ENCODE measurements at regions not wholly inside any gene's neighbourhood (a gene's known extent, or its start where the extent isn't known, plus 50 kb on each side); places are given as distances from the start of the nearest gene placed in this dataset.
"Not testable (repeated sequence)": the region's sequence is repeated elsewhere in the genome, so short reads cannot be mapped to it uniquely, and the experiment has no call there.

DNA sequence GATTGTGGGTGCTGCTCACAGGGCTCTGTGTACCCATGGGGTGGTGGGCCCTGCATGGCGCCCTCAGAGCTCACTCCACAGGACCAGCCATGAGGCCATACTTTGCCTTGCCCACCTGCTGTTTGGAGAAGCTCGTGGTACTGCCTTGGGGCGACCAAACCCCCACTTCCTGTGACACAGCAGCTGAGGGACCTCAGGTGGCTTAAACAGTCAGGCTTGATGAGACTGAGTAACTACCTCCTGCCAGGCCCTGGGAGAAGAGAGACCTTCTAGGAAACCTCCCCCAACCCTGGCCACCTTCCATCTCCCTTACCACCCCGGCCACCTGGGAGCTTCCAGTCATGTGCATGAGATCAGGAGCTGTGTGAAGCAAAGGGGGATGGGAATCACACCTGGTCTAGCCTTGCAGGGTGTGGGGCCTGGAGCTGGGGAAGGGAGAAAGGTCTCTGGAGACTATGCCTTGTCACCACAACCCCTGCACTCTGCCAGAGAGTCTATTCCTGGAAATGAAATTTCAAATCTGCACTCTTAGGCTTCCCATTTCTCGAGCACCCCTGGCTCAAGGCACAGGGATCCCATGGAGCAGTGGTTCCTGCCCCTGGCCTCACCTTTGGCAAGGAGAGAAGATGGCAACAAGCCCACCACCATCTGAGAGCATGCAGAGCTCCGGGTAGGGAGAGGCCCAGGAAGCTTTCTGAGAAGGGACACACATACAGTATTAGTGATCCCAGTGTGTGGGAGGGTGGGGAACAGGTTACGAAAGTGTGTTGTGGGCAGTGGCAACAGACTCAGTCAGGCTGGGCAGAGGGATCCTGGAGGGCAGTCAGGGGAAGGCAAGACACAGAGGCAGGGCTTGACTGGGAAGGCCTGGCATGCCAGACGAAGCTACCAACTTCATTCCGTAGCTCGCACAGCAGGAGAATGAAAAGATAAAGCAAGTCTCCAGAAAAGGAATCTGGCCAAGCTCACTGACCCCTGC is 125.0 kb downstream of the URI1 start:
- Mint-ChIP-seq H3K27ac (no peak overlapping the region), H3K4me1 (ENCODE audit: low read depth) (no peaks in the 10 kb centered on the region), H3K36me3 (ENCODE audit: low read depth) (no peaks in the 10 kb centered on the region), H3K9me3 (no peaks in the 10 kb centered on the region), H3K27me3 (ENCODE audit: low read depth) (no peaks in the 10 kb centered on the region), H3K4me3 (ENCODE audit: low read depth) (no peak overlapping the region)
- intact Hi-C loops (cut with micrococcal nuclease) = no loop called here
- no peak for DNase-seq (ENCODE audit: low spot score)

DNA sequence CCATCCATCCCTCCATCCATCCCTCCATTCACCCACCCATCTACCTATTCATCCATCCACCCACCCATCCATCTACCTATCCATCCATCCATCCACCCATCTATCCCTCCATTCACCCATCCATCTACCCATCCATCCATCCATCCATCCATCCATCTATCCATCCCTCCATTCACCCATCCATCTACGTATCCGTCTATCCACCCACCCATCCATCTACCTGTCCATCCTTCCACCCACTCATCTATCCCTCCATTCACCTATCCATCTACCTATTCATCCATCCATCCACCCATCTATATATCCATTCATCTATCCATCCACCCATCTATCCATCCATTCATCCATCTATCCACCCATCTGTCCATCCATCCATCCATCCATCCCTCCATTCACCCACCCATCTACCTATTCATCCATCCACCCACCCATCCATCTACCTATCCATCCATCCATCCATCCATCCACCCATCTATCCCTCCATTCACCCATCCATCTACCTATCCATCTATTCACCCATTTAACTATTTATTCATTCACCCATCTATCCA is 126.0 kb downstream of the URI1 start:
- H3K27me3 Mint-ChIP-seq (ENCODE audit: low read depth); H3K4me1 Mint-ChIP-seq (ENCODE audit: low read depth); H3K36me3 Mint-ChIP-seq (ENCODE audit: low read depth); H3K27ac Mint-ChIP-seq; DNase-seq (ENCODE audit: low spot score); H3K9me3 Mint-ChIP-seq; H3K4me3 Mint-ChIP-seq (ENCODE audit: low read depth); intact Hi-C loops (cut with micrococcal nuclease): not testable (repeated sequence)

DNA sequence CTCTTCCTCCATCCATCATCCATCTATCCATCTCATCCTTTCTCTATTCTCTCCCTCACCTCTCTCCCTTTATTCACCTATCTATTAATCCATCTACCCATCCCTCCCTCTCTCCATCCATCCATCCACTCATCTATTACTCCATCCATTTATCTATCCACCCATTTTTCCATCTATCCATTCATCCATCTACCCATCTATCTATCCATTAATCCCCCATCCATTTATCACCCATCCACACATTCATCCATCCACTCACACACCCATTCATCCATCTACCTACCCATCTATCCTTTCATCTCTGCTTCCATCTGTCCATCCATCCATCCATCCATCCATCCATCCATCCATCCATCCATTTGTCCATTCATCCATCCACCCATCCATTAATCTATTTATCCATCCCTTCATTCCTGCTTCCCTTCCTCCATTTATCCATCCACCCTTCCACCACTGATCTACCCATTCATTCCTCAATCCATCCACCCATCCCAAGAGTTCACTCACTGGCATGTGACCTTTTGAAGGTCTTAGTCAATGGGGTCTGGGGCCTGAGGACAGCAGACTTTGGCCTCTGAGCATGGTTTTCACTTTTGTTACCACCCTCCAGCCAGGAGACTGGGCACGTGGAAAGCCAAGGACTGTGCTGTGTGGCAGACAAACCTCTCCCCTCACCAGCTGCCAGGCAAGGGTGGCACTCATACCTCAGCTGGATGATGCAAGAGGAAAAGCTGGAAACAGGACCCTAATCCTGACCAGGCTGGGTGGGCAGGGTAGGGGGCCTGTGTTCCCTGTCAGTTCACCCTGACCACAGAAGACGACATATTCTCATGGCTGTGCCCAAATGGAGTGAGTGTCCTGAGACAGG is 126.7 kb downstream of the URI1 start:
- no peak overlapping the region for H3K4me3 Mint-ChIP-seq (ENCODE audit: low read depth)
- no peaks in the 10 kb centered on the region for H3K4me1 Mint-ChIP-seq (ENCODE audit: low read depth)
- intact Hi-C loops (cut with micrococcal nuclease) = no loop called here
- no peaks in the 10 kb centered on the region for H3K27me3 Mint-ChIP-seq (ENCODE audit: low read depth)
- H3K36me3 Mint-ChIP-seq (ENCODE audit: low read depth) = no peaks in the 10 kb centered on the region
- DNase-seq (ENCODE audit: low spot score) = no peak
- H3K27ac Mint-ChIP-seq = no peak overlapping the region
- H3K9me3 Mint-ChIP-seq = no peaks in the 10 kb centered on the region

DNA sequence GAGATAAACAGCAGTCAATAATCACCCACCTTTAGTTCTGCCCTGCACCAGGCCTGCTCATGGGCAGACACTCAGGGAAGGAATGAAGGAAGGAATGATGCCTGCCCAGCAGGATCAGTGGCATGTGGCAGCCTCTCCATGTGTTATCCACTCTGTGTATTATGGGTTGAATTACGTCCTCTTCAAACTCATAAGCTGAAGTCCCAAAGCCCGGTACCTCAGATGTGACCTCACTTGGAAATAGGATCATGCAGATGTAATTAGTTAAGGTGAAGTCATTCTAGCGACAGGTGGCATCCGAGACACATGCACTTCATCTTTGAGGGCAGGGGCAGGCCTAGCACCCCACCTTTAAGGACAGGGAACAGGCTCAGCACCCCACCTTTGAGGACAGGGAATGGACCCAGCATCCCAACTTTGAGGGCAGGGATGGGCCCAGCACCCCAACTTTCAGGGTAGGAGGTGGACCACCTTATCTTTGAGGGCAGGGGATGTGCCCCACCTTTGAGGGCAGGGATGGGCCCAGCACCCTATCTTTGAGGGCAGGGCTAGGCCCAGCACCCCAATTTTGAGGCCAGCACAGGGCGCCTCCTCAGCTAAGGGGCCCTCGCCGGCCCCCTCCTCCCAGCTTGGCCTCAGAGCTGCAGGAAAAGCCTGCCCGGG is 127.6 kb downstream of the URI1 start:
- Mint-ChIP-seq H3K4me1 (ENCODE audit: low read depth) (no peaks in the 10 kb centered on the region), H3K36me3 (ENCODE audit: low read depth) (no peaks in the 10 kb centered on the region), H3K27me3 (ENCODE audit: low read depth) (no peaks in the 10 kb centered on the region), H3K4me3 (ENCODE audit: low read depth) (no peak overlapping the region), H3K9me3 (no peaks in the 10 kb centered on the region), H3K27ac (no peak overlapping the region)
- intact Hi-C loops (cut with micrococcal nuclease) = no loop called here
- DNase-seq (ENCODE audit: low spot score) = no peak

DNA sequence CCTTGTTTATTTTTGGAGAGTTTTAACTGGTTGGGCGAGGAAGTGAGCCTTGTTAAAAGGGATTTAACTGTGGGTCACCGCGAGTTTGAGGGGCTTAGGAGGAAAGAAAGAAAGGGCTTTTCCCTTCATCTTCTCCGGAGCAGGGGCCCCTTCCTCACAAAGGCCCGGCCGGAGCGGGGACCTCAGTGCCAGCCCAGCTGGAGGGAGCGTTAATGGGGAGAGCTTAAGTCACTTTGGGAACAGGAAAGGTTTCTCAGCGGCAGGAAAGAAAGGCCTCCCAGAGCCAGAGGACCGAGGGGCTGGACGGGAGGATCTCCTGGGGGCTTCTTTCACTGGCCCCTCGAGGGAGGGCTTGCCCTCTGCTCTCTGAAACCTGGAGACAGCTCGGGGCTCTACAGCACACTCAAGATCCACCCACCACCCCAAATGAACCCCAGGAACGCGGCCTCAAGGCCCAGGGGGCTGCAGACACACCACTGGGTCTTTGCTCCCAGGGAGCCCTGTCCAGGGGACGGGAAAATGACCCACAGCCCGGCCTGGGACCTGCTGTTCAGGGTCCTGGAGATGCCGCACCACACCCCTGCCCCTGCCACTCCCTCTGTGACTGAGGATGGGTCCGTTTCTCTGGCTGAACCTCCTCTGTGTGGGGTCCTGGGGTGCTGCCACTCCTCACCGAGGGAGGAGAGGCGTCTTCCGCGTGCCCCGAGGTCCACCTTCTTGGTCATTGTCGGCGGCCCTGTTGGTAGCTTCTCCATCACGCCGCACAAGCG is 128.3 kb downstream of the URI1 start:
- DNase-seq (ENCODE audit: low spot score) = no peak
- no peaks in the 10 kb centered on the region for H3K27me3 Mint-ChIP-seq (ENCODE audit: low read depth)
- H3K27ac Mint-ChIP-seq = no peak overlapping the region
- H3K4me3 Mint-ChIP-seq (ENCODE audit: low read depth) = no peak overlapping the region
- H3K36me3 Mint-ChIP-seq (ENCODE audit: low read depth) = no peaks in the 10 kb centered on the region
- intact Hi-C loops (cut with micrococcal nuclease) = no loop called here
- H3K4me1 Mint-ChIP-seq (ENCODE audit: low read depth) = no peaks in the 10 kb centered on the region
- no peaks in the 10 kb centered on the region for H3K9me3 Mint-ChIP-seq

DNA sequence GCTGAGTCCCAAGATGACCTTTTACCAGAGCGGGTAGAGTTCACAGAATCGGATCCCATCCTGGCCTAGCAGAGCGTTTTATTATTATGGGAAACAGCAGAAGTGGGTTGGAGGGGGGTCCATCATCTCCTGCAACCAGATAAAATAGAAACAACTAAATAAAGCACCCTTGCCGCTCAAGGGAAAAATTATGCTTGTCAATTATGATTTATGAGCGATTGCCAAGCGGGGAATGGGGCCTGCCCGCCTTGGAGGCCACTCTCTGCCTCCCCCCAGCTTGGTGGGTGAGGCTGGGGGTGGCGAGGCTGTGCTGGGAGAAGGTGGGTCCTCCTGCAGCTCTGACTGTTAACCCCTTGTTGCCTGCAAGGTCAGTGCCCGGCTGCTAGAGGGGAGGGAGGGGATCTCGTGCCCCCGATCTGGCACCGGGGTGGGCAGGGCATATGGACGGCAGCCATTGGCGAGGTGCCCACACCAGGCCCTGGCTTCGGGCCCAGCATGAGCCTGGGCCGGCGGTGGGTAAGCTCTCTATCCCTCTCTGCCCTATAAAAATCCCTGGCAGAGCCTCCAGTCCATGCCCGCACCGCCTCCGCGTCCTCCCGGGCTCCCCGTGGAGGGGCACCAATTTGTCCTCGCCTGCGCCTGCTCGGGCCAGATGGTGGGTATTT is 129.1 kb downstream of the URI1 start:
- Mint-ChIP-seq H3K4me1 (ENCODE audit: low read depth) (no peaks in the 10 kb centered on the region), H3K27ac (no peak overlapping the region), H3K36me3 (ENCODE audit: low read depth) (no peaks in the 10 kb centered on the region), H3K27me3 (ENCODE audit: low read depth) (no peaks in the 10 kb centered on the region), H3K9me3 (no peaks in the 10 kb centered on the region), H3K4me3 (ENCODE audit: low read depth) (no peak overlapping the region)
- intact Hi-C loops (cut with micrococcal nuclease) = no loop called here
- DNase-seq (ENCODE audit: low spot score) = no peak

DNA sequence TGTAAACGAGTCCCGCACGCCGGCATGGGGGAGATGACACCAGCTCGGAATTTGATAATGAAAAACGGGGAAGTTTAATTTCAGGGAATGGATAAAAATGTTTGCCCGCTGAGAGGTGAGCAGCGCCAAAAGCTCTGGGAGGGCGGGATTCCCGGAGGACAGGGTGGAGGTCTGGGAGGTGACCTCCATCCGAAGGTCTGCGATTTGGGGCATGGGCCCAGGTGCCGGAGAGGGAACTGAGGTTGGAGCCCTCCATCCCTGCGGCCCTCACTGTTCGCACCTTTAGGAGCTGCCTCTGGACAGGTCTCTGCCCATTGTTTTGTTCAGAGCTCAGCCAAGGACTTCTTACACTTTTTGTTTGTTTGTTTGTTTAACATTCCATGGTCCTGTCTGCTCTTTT is 129.8 kb downstream of the URI1 start:
- Mint-ChIP-seq H3K27ac (no peak overlapping the region), H3K27me3 (ENCODE audit: low read depth) (no peaks in the 10 kb centered on the region), H3K4me1 (ENCODE audit: low read depth) (no peaks in the 10 kb centered on the region), H3K36me3 (ENCODE audit: low read depth) (no peaks in the 10 kb centered on the region), H3K4me3 (ENCODE audit: low read depth) (no peak overlapping the region), H3K9me3 (no peaks in the 10 kb centered on the region)
- intact Hi-C loops (cut with micrococcal nuclease) = no loop called here
- DNase-seq (ENCODE audit: low spot score) = no peak

DNA sequence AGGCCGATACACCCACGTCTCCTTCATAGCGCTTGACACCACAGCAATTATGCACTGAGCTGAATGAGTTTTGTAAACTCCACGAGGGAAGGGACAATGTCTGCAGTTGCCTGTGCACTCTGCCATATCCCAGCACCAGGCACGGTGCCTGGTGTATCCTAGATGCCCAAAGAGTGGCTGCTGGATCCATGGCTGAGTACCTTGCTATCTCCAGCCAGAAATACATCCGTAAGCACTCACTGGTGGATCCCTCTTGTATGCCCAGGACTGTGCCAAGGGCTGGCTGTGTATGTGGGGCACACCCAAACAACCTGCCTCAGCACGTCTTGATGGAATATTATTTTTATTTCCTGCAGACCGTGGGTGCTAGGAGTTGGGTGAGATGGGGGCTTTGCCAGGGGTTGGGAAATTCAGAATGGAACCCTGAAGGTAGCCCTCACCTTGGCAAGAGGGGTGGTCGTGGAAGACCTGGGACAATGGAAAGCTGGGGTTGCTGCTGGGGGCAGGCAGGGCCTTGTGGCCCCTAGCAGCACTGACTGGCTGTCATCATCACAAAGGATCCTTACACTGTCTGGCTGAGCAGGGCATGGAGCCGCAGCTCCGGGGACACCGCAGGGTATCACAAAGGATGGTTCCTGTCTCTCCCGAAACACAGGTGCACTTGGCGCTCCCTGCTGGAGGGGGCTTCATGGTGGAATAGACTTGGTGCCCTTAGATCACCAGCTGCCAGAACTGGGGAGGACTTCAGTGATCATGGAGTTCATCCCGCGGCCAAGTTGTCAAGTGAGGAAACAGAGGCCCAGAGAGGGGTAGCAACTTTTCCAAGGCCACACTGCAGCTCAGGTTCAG is 131.3 kb downstream of the URI1 start:
- H3K27me3 Mint-ChIP-seq (ENCODE audit: low read depth) = no peaks in the 10 kb centered on the region
- no peak overlapping the region for H3K4me3 Mint-ChIP-seq (ENCODE audit: low read depth)
- intact Hi-C loops (cut with micrococcal nuclease) = no loop called here
- no peaks in the 10 kb centered on the region for H3K9me3 Mint-ChIP-seq
- no peaks in the 10 kb centered on the region for H3K36me3 Mint-ChIP-seq (ENCODE audit: low read depth)
- H3K4me1 Mint-ChIP-seq (ENCODE audit: low read depth) = no peaks in the 10 kb centered on the region
- H3K27ac Mint-ChIP-seq = no peak overlapping the region
- DNase-seq (ENCODE audit: low spot score) = no peak

DNA sequence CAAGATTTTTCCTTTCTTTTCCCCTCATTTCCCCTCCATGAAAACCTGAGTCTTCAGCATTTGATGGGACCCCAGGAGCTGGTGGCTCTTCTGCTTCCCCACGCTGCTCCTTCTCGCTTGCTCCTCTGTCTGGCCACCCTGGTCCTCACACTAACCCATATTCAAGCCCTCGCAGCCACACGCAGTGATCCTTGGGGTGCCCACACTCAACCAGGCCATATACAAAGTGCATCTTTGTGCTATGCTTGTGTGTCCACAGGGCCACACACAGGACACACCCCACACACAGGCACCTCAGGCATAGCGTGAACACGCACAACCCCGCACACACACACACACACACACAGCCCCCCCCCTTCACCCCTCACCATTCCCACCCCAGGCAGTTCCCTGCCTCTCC is 132.1 kb downstream of the URI1 start:
- H3K36me3 Mint-ChIP-seq (ENCODE audit: low read depth) = no peaks in the 10 kb centered on the region
- intact Hi-C loops (cut with micrococcal nuclease) = no loop called here

DNA sequence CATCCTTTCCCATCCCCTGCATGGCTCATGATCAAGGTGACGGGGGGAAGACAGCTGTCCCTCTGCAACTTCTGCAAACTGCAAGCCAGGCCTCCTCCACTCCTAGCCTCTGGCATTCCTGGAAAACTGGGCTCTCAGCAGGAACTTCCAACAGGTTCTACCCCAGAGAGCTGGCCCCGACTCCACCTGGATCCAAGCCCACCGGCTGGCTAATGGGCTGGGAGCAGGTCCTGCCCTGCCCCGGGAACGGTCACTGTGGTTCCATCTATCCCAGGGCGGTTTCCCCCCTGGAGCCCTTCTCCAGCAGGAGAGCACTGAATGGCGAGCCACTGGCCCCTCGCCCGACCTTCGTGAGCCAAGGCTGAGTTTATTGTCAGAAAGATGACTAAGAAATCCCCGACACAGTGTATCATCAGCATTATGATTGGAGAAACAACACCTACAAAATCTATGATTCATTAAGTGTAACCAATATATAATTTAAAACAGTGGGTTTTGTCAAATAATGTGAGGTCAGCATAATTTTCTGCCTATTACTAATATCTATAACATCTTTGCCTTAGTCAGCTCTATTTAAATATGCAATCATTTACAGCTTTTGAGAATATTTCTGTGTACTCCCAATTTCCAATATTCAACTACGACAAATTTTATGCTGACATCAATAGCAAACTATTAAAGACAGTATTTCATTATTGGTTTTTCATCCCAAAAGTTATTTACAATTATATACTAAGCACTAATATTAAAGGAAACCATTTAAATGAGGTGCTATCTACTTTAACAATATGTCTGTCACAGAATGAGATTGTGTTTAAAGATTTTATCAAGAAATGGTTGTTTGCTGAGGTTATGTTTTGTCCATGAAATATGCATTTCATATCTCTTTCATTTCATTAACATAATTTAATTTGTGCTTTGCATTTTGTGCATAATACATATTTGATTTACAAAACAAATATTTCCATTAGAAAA is 133.0 kb downstream of the URI1 start:
- Mint-ChIP-seq H3K36me3 (ENCODE audit: low read depth) (no peaks in the 10 kb centered on the region), H3K27ac (no peak overlapping the region), H3K27me3 (ENCODE audit: low read depth) (peaks cover 4% of the 10 kb centered on the region), H3K4me3 (ENCODE audit: low read depth) (no peak overlapping the region), H3K4me1 (ENCODE audit: low read depth) (no peaks in the 10 kb centered on the region), H3K9me3 (no peaks in the 10 kb centered on the region)
- intact Hi-C loops (cut with micrococcal nuclease) = no loop called here
- DNase-seq (ENCODE audit: low spot score) = no peak

More for the DNA sequence above, 132.1 kb downstream of the URI1 start:
- Mint-ChIP-seq H3K27ac (no peak overlapping the region), H3K27me3 (ENCODE audit: low read depth) (no peaks in the 10 kb centered on the region), H3K4me3 (ENCODE audit: low read depth) (no peak overlapping the region), H3K9me3 (no peaks in the 10 kb centered on the region), H3K4me1 (ENCODE audit: low read depth) (no peaks in the 10 kb centered on the region)
- no peak for DNase-seq (ENCODE audit: low spot score)
